ENCODE measurements at regions not wholly inside any gene's neighbourhood (a gene's known extent, or its start where the extent isn't known, plus 50 kb on each side); places are given as distances from the start of the nearest gene placed in this dataset.

- no peak overlapping the region for H3K4me3 ChIP-seq (ENCODE audit: low read depth, low read length)
- H3K27ac ChIP-seq (ENCODE audit: low read depth, low read length) = no peak overlapping the region
- DNase-seq (ENCODE audit: low read depth, low spot score) = peak; percentile 73
- H3K27me3 ChIP-seq (ENCODE audit: control insufficient read depth, insufficient read depth, low read length) = no peaks in the 10 kb centered on the region
- H3K9me3 ChIP-seq (ENCODE audit: control insufficient read depth, insufficient read depth, low read length) = no peaks in the 10 kb centered on the region
- no peak for TF ChIP-seq CTCF (IDR thresholded peaks at IDR 0.05; ENCODE audit: low read depth, low read length)
- POLR2A ChIA-PET = interaction anchor here (0.5 to 1.6 kb wide), 4 partner anchors 14 to 301 kb away, joined by 3 to 5 read pairs (median 4); no protein-coding TSS in a partner anchor
- CTCF ChIA-PET = interaction anchor here (1.2 to 3.6 kb wide), 3 partner anchors 20 to 219 kb away, joined by 4 to 23 read pairs (median 5); no protein-coding TSS in a partner anchor
Observed at GRCh38 chr15:68524753-68525584, 53.8 kb upstream of the CORO2B start.

- Histone ChIP-seq H3K9me3 (ENCODE audit: control insufficient read depth, insufficient read depth, low read length) (no peaks in the 10 kb centered on the region), H3K4me3 (ENCODE audit: low read depth, low read length) (no peak overlapping the region), H3K27me3 (ENCODE audit: control insufficient read depth, insufficient read depth, low read length) (no peaks in the 10 kb centered on the region), H3K27ac (ENCODE audit: low read depth, low read length) (no peak overlapping the region)
- no peak for TF ChIP-seq CTCF (IDR thresholded peaks at IDR 0.05; ENCODE audit: low read depth, low read length)
- DNase-seq (ENCODE audit: low read depth, low spot score) = no peak
- ChIA-PET POLR2A (no interaction called here), CTCF (interaction anchor here (1.4 to 3.6 kb wide), 2 partner anchors 24 to 219 kb away, joined by 5 to 23 read pairs; no protein-coding TSS in a partner anchor)
Observed at GRCh38 chr15:68525815-68526214, 53.0 kb upstream of the CORO2B start.

GRCh38 chr15:68526269-68526668, 52.5 kb upstream of the CORO2B start:
- Histone ChIP-seq H3K27ac (ENCODE audit: low read depth, low read length) (no peak overlapping the region), H3K27me3 (ENCODE audit: control insufficient read depth, insufficient read depth, low read length) (no peaks in the 10 kb centered on the region), H3K9me3 (ENCODE audit: control insufficient read depth, insufficient read depth, low read length) (peaks cover 3% of the 10 kb centered on the region; the same call in 1 of the 2 replicates), H3K4me3 (ENCODE audit: low read depth, low read length) (no peak overlapping the region)
- DNase-seq (ENCODE audit: low read depth, low spot score) = no peak
- ChIA-PET CTCF (interaction anchor here (3.6 kb wide), 1 partner anchor 23 kb away, joined by 23 read pairs; no protein-coding TSS in a partner anchor), POLR2A (no interaction called here)
- TF ChIP-seq CTCF (IDR thresholded peaks at IDR 0.05; ENCODE audit: low read depth, low read length) = no peak

- Histone ChIP-seq H3K27ac (ENCODE audit: low read depth, low read length) (no peak overlapping the region), H3K9me3 (ENCODE audit: control insufficient read depth, insufficient read depth, low read length) (peaks cover 3% of the 10 kb centered on the region; the same call in 1 of the 2 replicates), H3K27me3 (ENCODE audit: control insufficient read depth, insufficient read depth, low read length) (no peaks in the 10 kb centered on the region), H3K4me3 (ENCODE audit: low read depth, low read length) (no peak overlapping the region)
- ChIA-PET CTCF (interaction anchor here (3.6 kb wide), 1 partner anchor 23 kb away, joined by 23 read pairs; no protein-coding TSS in a partner anchor), POLR2A (no interaction called here)
- no peak for TF ChIP-seq CTCF (IDR thresholded peaks at IDR 0.05; ENCODE audit: low read depth, low read length)
- no peak for DNase-seq (ENCODE audit: low read depth, low spot score)
Observed at GRCh38 chr15:68526784-68527183, 52.0 kb upstream of the CORO2B start.

GRCh38 chr15:68528626-68529290, 50.0 kb upstream of the CORO2B start:
- ChIA-PET CTCF (no interaction called here), POLR2A (no interaction called here)
- no peak overlapping the region for H3K4me3 ChIP-seq (ENCODE audit: low read depth, low read length)
- no peak for DNase-seq (ENCODE audit: low read depth, low spot score)
- no peak for TF ChIP-seq CTCF (IDR thresholded peaks at IDR 0.05; ENCODE audit: low read depth, low read length)
- peaks cover 3% of the 10 kb centered on the region; the same call in 1 of the 2 replicates for H3K9me3 ChIP-seq (ENCODE audit: control insufficient read depth, insufficient read depth, low read length)
- H3K27me3 ChIP-seq (ENCODE audit: control insufficient read depth, insufficient read depth, low read length) = no peaks in the 10 kb centered on the region
- no peak overlapping the region for H3K27ac ChIP-seq (ENCODE audit: low read depth, low read length)
